CD14-positive monocyte (primary cell): ENCODE measurements at regions not wholly inside any gene's neighbourhood (a gene's known extent, or its start where the extent isn't known, plus 50 kb on each side); places are given as distances from the start of the nearest gene placed in this dataset.

ENCODE experiments used
- DNase-seq, 3 donors: peaks; one replicate each; pipeline ENCODE4 v3.0.0-alpha.2; 2011 to 2022
- H2AFZ ChIP-seq: 2 replicates; pipeline ENCODE4 v1.6.0; 2012; ENCODE audit warnings: mild to moderate bottlenecking, low read depth, low read length, inconsistent platforms; ENCODE audit not compliant: insufficient read depth, poor library complexity, severe bottlenecking
- H3K27ac ChIP-seq, 2 donors: 1 replicate in 1 of 2; 2 replicates in 1 of 2; pipeline ENCODE4 v1.5.1; 2012 to 2013; ENCODE audit warnings: low read length in 2 of 2, control low read depth in 1 of 2, inconsistent platforms in 1 of 2, low read depth in 1 of 2, mild to moderate bottlenecking in 1 of 2
- H3K27me3 ChIP-seq, 2 donors: one replicate each; pipeline versions ENCODE4 v1.6.0 to v1.6.1; 2011 to 2013; ENCODE audit warnings: low read length in 2 of 2; ENCODE audit not compliant: control insufficient read depth in 2 of 2, insufficient read depth in 2 of 2
- H3K36me3 ChIP-seq, 2 donors: replicated peaks in 1 of 2; 1 replicate in 1 of 2; 2 replicates in 1 of 2; pipeline versions ENCODE4 v1.5.1 to v1.6.1; 2012 to 2013; ENCODE audit warnings: low read length in 2 of 2, control low read depth in 1 of 2, inconsistent platforms in 1 of 2, mild to moderate bottlenecking in 1 of 2; ENCODE audit not compliant: insufficient read depth in 2 of 2, control insufficient read depth in 1 of 2
- H3K4me1 ChIP-seq, 2 donors: 1 replicate in 1 of 2; 2 replicates in 1 of 2; pipeline versions ENCODE4 v1.5.1 to v1.6.1; 2012 to 2013; ENCODE audit warnings: low read length in 2 of 2, control low read depth in 1 of 2, inconsistent platforms in 1 of 2, mild to moderate bottlenecking in 1 of 2, moderate library complexity in 1 of 2; ENCODE audit not compliant: insufficient read depth in 2 of 2, control insufficient read depth in 1 of 2
- H3K4me2 ChIP-seq: replicated peaks from 2 replicates; pipeline ENCODE3; 2012; ENCODE audit warnings: low read length, moderate library complexity, mild to moderate bottlenecking; ENCODE audit not compliant: poor library complexity, severe bottlenecking; ENCODE audit errors: extremely low read depth
- H3K4me3 ChIP-seq, 3 experiments: fragments of 200-600 bp in 1 of 3; sonication (generic) in 1 of 3; replicated peaks in 1 of 3; 1 replicate in 2 of 3; 2 replicates in 1 of 3; pipeline ENCODE4 v1.5.1; 2011 to 2013; ENCODE audit warnings: low read length in 3 of 3, mild to moderate bottlenecking in 3 of 3, control low read depth in 2 of 3, low read depth in 2 of 3, inconsistent platforms in 1 of 3, moderate library complexity in 1 of 3
- H3K79me2 ChIP-seq: 2 replicates; pipeline ENCODE4 v1.6.0; 2012; ENCODE audit warnings: mild to moderate bottlenecking, control low read depth, inconsistent platforms, low read length, moderate library complexity; ENCODE audit not compliant: insufficient read depth
- H3K9ac ChIP-seq: 2 replicates; pipeline ENCODE4 v1.6.0; 2017; ENCODE audit warnings: low read length, mild to moderate bottlenecking; ENCODE audit not compliant: insufficient read depth, poor library complexity, severe bottlenecking
- H3K9me3 ChIP-seq, 2 donors: replicated peaks in 1 of 2; 1 replicate in 1 of 2; 2 replicates in 1 of 2; pipeline versions ENCODE4 v1.5.1 to v1.6.1; 2012 to 2013; ENCODE audit warnings: low read length in 2 of 2, control low read depth in 1 of 2; ENCODE audit not compliant: control insufficient read depth in 1 of 2, insufficient read depth in 1 of 2
- H4K20me1 ChIP-seq: 2 replicates; pipeline ENCODE4 v1.6.0; 2012; ENCODE audit warnings: mild to moderate bottlenecking, low read length, control low read depth, moderate library complexity; ENCODE audit not compliant: insufficient read depth
- H3K27ac Mint-ChIP-seq, 7 donors: one replicate each; pipeline ENCODE4 v1.8.0; 2020; ENCODE audit warnings: mild to moderate bottlenecking in 7 of 7, mixed read lengths in 7 of 7, moderate library complexity in 6 of 7, inconsistent platforms in 2 of 7
- H3K27me3 Mint-ChIP-seq, 3 donors: one replicate each; pipeline ENCODE4 v1.8.0; 2021 to 2022; ENCODE audit warnings: low read depth in 3 of 3, mild to moderate bottlenecking in 3 of 3, mixed read lengths in 3 of 3, moderate library complexity in 3 of 3, inconsistent platforms in 1 of 3
- H3K36me3 Mint-ChIP-seq, 2 donors: one replicate each; pipeline ENCODE4 v1.8.0; 2020; ENCODE audit warnings: mixed read lengths in 2 of 2, inconsistent platforms in 1 of 2, mild to moderate bottlenecking in 1 of 2
- H3K4me1 Mint-ChIP-seq: one replicate; pipeline ENCODE4 v1.8.0; 2020; ENCODE audit warnings: mild to moderate bottlenecking, mixed read lengths
- H3K4me3 Mint-ChIP-seq, 2 donors: one replicate each; pipeline ENCODE4 v1.8.0; 2020; ENCODE audit warnings: mild to moderate bottlenecking in 2 of 2, mixed read lengths in 2 of 2, moderate library complexity in 1 of 2
- H3K9me3 Mint-ChIP-seq, 7 donors: one replicate each; pipeline ENCODE4 v1.8.0; 2020 to 2022; ENCODE audit warnings: mixed read lengths in 7 of 7, mild to moderate bottlenecking in 6 of 7, moderate library complexity in 6 of 7, inconsistent platforms in 2 of 7
- CTCF ChIP-seq: fragments of 200-600 bp; IDR thresholded peaks from one replicate; pipeline ENCODE4 v1.8.0; 2022; ENCODE audit warnings: antibody characterized with exemption, mild to moderate bottlenecking
- WGBS: methylation state at CpG from one replicate; pipeline ENCODE4 v1.1.5; 2013; ENCODE audit warnings: missing lambda C conversion rate; ENCODE audit not compliant: insufficient coverage; 5-methylcytosine and 5-hydroxymethylcytosine counted together
- intact Hi-C, 2 donors: fragments of 100-400 bp; cut with micrococcal nuclease; formaldehyde crosslinking; loops; one replicate each; pipeline versions ENCODE4 v1.15.0 to v1.15.1; 2023

DNA sequence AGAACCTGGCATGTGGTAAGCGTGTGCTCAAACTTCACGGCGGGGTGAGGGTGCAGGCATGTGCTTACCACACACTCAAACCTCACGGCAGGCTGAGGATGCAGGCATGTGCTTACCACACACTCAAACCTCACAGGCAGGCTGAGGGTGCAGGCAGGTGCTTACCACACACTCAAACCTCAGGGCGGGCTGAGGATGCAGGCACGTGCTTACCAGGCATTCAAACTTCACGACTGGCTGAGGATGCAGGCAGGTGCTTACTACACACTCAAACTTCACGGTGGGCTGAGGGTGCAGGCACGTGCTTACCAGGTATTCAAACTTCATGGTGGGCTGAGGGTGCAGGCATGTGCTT, 105.0 kb upstream of the ALKAL2 start:
- Histone ChIP-seq H3K4me2 (no peak overlapping the region), H3K27ac (no peak overlapping the region), H3K36me3 (no peaks in the 10 kb centered on the region), H4K20me1 (no peaks in the 10 kb centered on the region), H3K4me3 (no peak overlapping the region), H3K9ac (no peak overlapping the region), H3K4me1 (no peaks in the 10 kb centered on the region), H3K9me3 (peaks cover 0 to 12% of the 10 kb centered on the region in 2 donors), H2AFZ (no peak overlapping the region), H3K79me2 (no peaks in the 10 kb centered on the region), H3K27me3 (no peaks in the 10 kb centered on the region)
- no peak overlapping the region for H3K4me3 Mint-ChIP-seq
- DNase-seq: no peak
- H3K36me3 Mint-ChIP-seq: no peaks in the 10 kb centered on the region
- peaks cover 1 to 3% (median 3%) of the 10 kb centered on the region in 3 donors for H3K27me3 Mint-ChIP-seq
- H3K4me1 Mint-ChIP-seq: peaks cover 3% of the 10 kb centered on the region
- WGBS: 93% methylated on average over 6 of the region's 9 CpGs
- peaks cover 0 to 6% (median 0%) of the 10 kb centered on the region in 7 donors for H3K9me3 Mint-ChIP-seq
- TF ChIP-seq CTCF: no peak
- H3K27ac Mint-ChIP-seq: no peak overlapping the region
- intact Hi-C loops: no loop called here

- no peak for TF ChIP-seq CTCF
- no peaks in the 10 kb centered on the region for H3K36me3 Mint-ChIP-seq
- intact Hi-C loops: no loop called here
- no peak for DNase-seq
- H3K27me3 Mint-ChIP-seq: peaks cover 1 to 3% (median 3%) of the 10 kb centered on the region in 3 donors
- Histone ChIP-seq H3K4me2 (no peak overlapping the region), H3K4me3 (no peak overlapping the region), H3K36me3 (no peaks in the 10 kb centered on the region), H2AFZ (no peak overlapping the region), H3K27me3 (no peaks in the 10 kb centered on the region), H4K20me1 (no peaks in the 10 kb centered on the region), H3K9me3 (peaks cover 0 to 12% of the 10 kb centered on the region in 2 donors), H3K9ac (no peak overlapping the region), H3K27ac (no peak overlapping the region), H3K79me2 (no peaks in the 10 kb centered on the region), H3K4me1 (no peaks in the 10 kb centered on the region)
- H3K9me3 Mint-ChIP-seq: peaks cover 0 to 6% (median 0%) of the 10 kb centered on the region in 7 donors
- no peak overlapping the region for H3K27ac Mint-ChIP-seq
- H3K4me3 Mint-ChIP-seq: no peak overlapping the region
- H3K4me1 Mint-ChIP-seq: peaks cover 3% of the 10 kb centered on the region
- WGBS: 91% methylated on average over 31 of the region's 32 CpGs
Observed at GRCh38 chr2:392181-392925, 104.5 kb upstream of the ALKAL2 start.
